Neural cell (in vitro differentiated cells): ENCODE measurements at regions not wholly inside any gene's neighbourhood (a gene's known extent, or its start where the extent isn't known, plus 50 kb on each side); places are given as distances from the start of the nearest gene placed in this dataset.

ENCODE experiments used
- H2AFZ ChIP-seq: fragments of 200-600, 300-800 bp; sonication (generic), shearing (Covaris generic); 2 replicates; pipeline ENCODE4 v1.6.0; 2014; ENCODE audit warnings: low read depth, mild to moderate bottlenecking, antibody characterized with exemption, low read length, moderate library complexity
- H3F3A ChIP-seq: fragments of 200-600 bp; shearing (Covaris generic); 2 replicates; pipeline ENCODE4 v1.6.1; 2016; ENCODE audit warnings: mild to moderate bottlenecking, moderate library complexity, mixed read lengths, antibody characterized with exemption, low read length; ENCODE audit not compliant: insufficient read depth, poor library complexity, severe bottlenecking
- H3K27ac ChIP-seq: fragments of 200-600, 300-800 bp; sonication (generic), shearing (Covaris generic); 2 replicates; pipeline ENCODE4 v1.5.1; 2014; ENCODE audit warnings: mild to moderate bottlenecking, low read length, moderate library complexity
- H3K27me3 ChIP-seq: fragments of 300-800, 200-600 bp; sonication (generic), shearing (Covaris generic); 2 replicates; pipeline ENCODE4 v1.6.0; 2014; ENCODE audit warnings: mild to moderate bottlenecking, low read depth, low read length, moderate library complexity; ENCODE audit not compliant: insufficient read depth
- H3K36me3 ChIP-seq: fragments of 300-800, 200-600 bp; sonication (generic), shearing (Covaris generic); 2 replicates; pipeline ENCODE4 v1.5.1; 2014; ENCODE audit warnings: mild to moderate bottlenecking, antibody characterized with exemption, low read length, moderate library complexity; ENCODE audit not compliant: insufficient read depth
- H3K4me2 ChIP-seq: fragments of 300-800, 200-600 bp; sonication (generic), shearing (Covaris generic); 2 replicates; pipeline ENCODE4 v1.6.0; 2014; ENCODE audit warnings: mild to moderate bottlenecking, low read length
- H3K4me3 ChIP-seq: fragments of 300-800, 200-600 bp; sonication (generic), shearing (Covaris generic); 2 replicates; pipeline ENCODE4 v1.5.1; 2014; ENCODE audit warnings: mild to moderate bottlenecking, low read length, moderate library complexity
- H3K79me2 ChIP-seq: fragments of 200-600 bp; shearing (Covaris generic); replicated peaks from 2 replicates; pipeline ENCODE4 v1.6.0; 2014; ENCODE audit warnings: mild to moderate bottlenecking, low read length, moderate library complexity; ENCODE audit not compliant: insufficient read depth
- H3K9ac ChIP-seq: fragments of 300-800, 200-600 bp; sonication (generic), shearing (Covaris generic); 2 replicates; pipeline ENCODE4 v1.6.1; 2016; ENCODE audit warnings: mild to moderate bottlenecking, low read length, mixed read lengths
- H3K9me2 ChIP-seq: fragments of 200-600 bp; shearing (Covaris generic); 2 replicates; pipeline ENCODE4 v1.6.1; 2016; ENCODE audit warnings: mild to moderate bottlenecking, low read length, mixed read lengths; ENCODE audit not compliant: insufficient read depth
- H3K9me3 ChIP-seq: fragments of 200-600, 300-800 bp; sonication (generic), shearing (Covaris generic); 2 replicates; pipeline ENCODE4 v1.6.1; 2016; ENCODE audit warnings: mild to moderate bottlenecking, mixed run types, low read length, moderate library complexity, mixed read lengths
- H4K20me1 ChIP-seq: fragments of 200-600 bp; shearing (Covaris generic); 2 replicates; pipeline ENCODE4 v1.6.1; 2016; ENCODE audit warnings: mild to moderate bottlenecking, mixed run types; ENCODE audit not compliant: insufficient read depth
- CTCF ChIP-seq: fragments of 450-650 bp; IDR thresholded peaks from 2 replicates; pipeline ENCODE4 v1.5.1; 2014; ENCODE audit warnings: antibody characterized with exemption, mild to moderate bottlenecking, moderate library complexity; ENCODE audit not compliant: poor library complexity, severe bottlenecking
- EP300 ChIP-seq: fragments of 450-650 bp; conservative IDR thresholded peaks from 2 replicates; pipeline ENCODE4 v1.6.1; 2014; ENCODE audit warnings: antibody characterized with exemption, mild to moderate bottlenecking, moderate library complexity; ENCODE audit not compliant: poor library complexity, severe bottlenecking
- EZH2 ChIP-seq: fragments of 200-600, 300-800 bp; shearing (Covaris generic), sonication (generic); IDR thresholded peaks from 2 replicates; pipeline ENCODE4 v1.6.1; 2014; ENCODE audit warnings: antibody characterized with exemption, low read length, borderline replicate concordance, mild to moderate bottlenecking; ENCODE audit not compliant: insufficient read depth, poor library complexity, severe bottlenecking
- MXI1 ChIP-seq: fragments of 450-650 bp; conservative IDR thresholded peaks from 2 replicates; pipeline ENCODE4 v1.6.1; 2014; ENCODE audit warnings: antibody characterized with exemption, mild to moderate bottlenecking; ENCODE audit not compliant: poor library complexity, severe bottlenecking
- POLR2AphosphoS5 ChIP-seq: IDR thresholded peaks from 2 replicates; pipeline ENCODE4 v1.6.1; 2012
- RAD21 ChIP-seq: fragments of 450-650 bp; conservative IDR thresholded peaks from 2 replicates; pipeline ENCODE4 v1.6.1; 2014; ENCODE audit warnings: antibody characterized with exemption, mild to moderate bottlenecking, moderate library complexity
- SMC3 ChIP-seq: fragments of 450-650 bp; conservative IDR thresholded peaks from 2 replicates; pipeline ENCODE4 v1.6.1; 2014; ENCODE audit warnings: antibody characterized with exemption, mild to moderate bottlenecking, moderate library complexity; ENCODE audit not compliant: poor library complexity
- TAF1 ChIP-seq: IDR thresholded peaks from 2 replicates; pipeline ENCODE4 v1.6.1; 2012; ENCODE audit warnings: low read depth
- TF ChIP-seq, protein P1 (sequence below): IDR thresholded peaks from 2 replicates; pipeline ENCODE4 v1.6.1; 2012; ENCODE audit warnings: borderline replicate concordance

DNA sequence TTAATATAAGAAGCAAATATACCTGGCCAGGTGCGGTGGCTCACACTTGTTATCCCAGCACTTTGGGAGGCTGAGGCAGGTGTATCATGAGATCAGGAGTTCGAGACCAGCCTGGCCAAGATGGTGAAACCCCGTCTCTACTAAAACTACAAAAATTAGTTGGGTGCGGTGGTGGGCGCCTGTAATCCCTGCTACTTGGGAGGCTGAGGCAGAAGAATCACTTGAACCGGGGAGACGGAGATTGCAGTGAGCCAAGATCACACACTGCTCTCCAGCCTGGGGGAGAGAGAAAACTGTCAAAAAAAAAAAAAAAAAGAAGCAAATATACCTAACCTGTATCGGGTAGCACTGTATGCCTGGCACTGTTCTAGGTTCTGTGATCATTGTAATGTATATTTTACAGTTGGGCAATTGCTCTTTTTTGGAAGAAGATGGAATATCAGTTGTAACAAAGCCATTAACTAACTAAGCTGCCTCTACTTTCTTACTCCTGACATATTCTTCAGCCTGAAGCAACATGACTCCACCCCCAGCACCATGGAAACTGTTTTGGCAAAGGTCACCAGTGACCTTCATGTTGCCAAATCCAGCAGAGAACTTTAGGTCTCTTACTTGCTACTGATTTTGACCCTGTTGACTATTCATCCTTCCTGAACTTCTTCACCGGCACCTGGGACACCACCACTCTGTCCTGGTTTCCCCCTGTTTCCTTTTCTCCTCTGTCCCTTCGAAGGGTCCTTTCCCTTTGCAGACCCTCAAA is 203.8 kb downstream of the RPLP1 start:
- no peaks in the 10 kb centered on the region for H3F3A ChIP-seq
- TF ChIP-seq SMC3 (no peak), EZH2 (no peak), EP300 (no peak), TAF1 (no peak), RAD21 (no peak), CTCF (no peak), POLR2AphosphoS5 (no peak), MXI1 (no peak)
- TF ChIP-seq, protein P1, sequence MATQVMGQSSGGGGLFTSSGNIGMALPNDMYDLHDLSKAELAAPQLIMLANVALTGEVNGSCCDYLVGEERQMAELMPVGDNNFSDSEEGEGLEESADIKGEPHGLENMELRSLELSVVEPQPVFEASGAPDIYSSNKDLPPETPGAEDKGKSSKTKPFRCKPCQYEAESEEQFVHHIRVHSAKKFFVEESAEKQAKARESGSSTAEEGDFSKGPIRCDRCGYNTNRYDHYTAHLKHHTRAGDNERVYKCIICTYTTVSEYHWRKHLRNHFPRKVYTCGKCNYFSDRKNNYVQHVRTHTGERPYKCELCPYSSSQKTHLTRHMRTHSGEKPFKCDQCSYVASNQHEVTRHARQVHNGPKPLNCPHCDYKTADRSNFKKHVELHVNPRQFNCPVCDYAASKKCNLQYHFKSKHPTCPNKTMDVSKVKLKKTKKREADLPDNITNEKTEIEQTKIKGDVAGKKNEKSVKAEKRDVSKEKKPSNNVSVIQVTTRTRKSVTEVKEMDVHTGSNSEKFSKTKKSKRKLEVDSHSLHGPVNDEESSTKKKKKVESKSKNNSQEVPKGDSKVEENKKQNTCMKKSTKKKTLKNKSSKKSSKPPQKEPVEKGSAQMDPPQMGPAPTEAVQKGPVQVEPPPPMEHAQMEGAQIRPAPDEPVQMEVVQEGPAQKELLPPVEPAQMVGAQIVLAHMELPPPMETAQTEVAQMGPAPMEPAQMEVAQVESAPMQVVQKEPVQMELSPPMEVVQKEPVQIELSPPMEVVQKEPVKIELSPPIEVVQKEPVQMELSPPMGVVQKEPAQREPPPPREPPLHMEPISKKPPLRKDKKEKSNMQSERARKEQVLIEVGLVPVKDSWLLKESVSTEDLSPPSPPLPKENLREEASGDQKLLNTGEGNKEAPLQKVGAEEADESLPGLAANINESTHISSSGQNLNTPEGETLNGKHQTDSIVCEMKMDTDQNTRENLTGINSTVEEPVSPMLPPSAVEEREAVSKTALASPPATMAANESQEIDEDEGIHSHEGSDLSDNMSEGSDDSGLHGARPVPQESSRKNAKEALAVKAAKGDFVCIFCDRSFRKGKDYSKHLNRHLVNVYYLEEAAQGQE: no peak
- no peak overlapping the region for H3K4me3 ChIP-seq
- no peak overlapping the region for H3K27ac ChIP-seq
- no peak overlapping the region for H3K4me2 ChIP-seq
- H3K9me2 ChIP-seq: no peaks in the 10 kb centered on the region
- H2AFZ ChIP-seq: no peak overlapping the region
- no peaks in the 10 kb centered on the region for H3K79me2 ChIP-seq
- no peaks in the 10 kb centered on the region for H4K20me1 ChIP-seq
- H3K9ac ChIP-seq: no peak overlapping the region
- no peaks in the 10 kb centered on the region for H3K36me3 ChIP-seq
- no peaks in the 10 kb centered on the region for H3K9me3 ChIP-seq
- H3K27me3 ChIP-seq: no peaks in the 10 kb centered on the region

DNA sequence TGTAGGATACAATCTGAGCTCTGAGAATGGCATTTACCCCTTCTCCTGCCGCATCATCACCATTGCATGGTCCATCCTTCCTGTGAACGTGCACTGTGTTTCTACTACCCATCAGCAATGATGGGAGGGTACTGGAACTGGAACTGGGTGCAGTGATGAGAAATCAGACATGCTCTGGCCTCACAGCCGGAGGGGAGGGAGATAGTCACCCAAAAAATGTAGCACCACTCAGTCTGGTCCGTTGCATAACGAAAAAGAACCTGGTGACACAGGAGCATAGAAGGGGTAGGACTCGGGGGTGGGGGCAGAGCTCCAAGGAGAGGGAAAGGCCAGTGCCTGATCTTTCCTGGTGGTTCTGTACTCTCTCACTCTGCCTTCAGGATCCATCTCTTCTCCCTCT is 205.0 kb downstream of the RPLP1 start:
- Histone ChIP-seq H2AFZ (no peak overlapping the region), H3K79me2 (no peaks in the 10 kb centered on the region)

More for the DNA sequence above, 205.0 kb downstream of the RPLP1 start:
- no peaks in the 10 kb centered on the region for H3K9me2 ChIP-seq
- no peaks in the 10 kb centered on the region for H3K36me3 ChIP-seq
- no peaks in the 10 kb centered on the region for H3K9me3 ChIP-seq
- H3F3A ChIP-seq: no peaks in the 10 kb centered on the region
- no peak overlapping the region for H3K27ac ChIP-seq
- H3K4me2 ChIP-seq: no peak overlapping the region
- H3K27me3 ChIP-seq: no peaks in the 10 kb centered on the region
- TF ChIP-seq EP300 (no peak), EZH2 (no peak), SMC3 (no peak), TAF1 (no peak), CTCF (no peak), RAD21 (no peak)
- TF ChIP-seq, protein P1: no peak
- no peak overlapping the region for H3K4me3 ChIP-seq
- no peak overlapping the region for H3K9ac ChIP-seq
- no peaks in the 10 kb centered on the region for H4K20me1 ChIP-seq
